Uterus (tissue), 3 donors: ENCODE measurements at regions not wholly inside any gene's neighbourhood (a gene's known extent, or its start where the extent isn't known, plus 50 kb on each side); places are given as distances from the start of the nearest gene placed in this dataset.

ENCODE experiments used
- DNase-seq, 2 donors: peaks; one replicate each; pipeline ENCODE4 v3.0.0-alpha.2; 2019 to 2020
- H3K27ac ChIP-seq, 2 donors: fragments of 200-600 bp; sonication (generic); 1 replicate in 1 of 2; 2 replicates in 1 of 2; pipeline ENCODE4 v1.5.1; 2016 to 2018
- H3K27me3 ChIP-seq, 2 donors: fragments of 200-600 bp; sonication (generic); one replicate each; pipeline ENCODE4 v1.5.1; 2018 to 2019; ENCODE audit warnings: control low read depth in 1 of 2
- H3K36me3 ChIP-seq, 2 donors: fragments of 200-600 bp; sonication (generic); one replicate each; pipeline ENCODE4 v1.5.1; 2019; ENCODE audit warnings: control low read depth in 1 of 2
- H3K4me1 ChIP-seq, 2 donors: fragments of 200-600 bp; sonication (generic); one replicate each; pipeline ENCODE4 v1.5.1; 2018 to 2019; ENCODE audit warnings: control low read depth in 1 of 2
- H3K4me3 ChIP-seq, 2 donors: fragments of 200-600 bp; sonication (generic); 1 replicate in 1 of 2; 2 replicates in 1 of 2; pipeline ENCODE4 v1.5.1; 2018 to 2019; ENCODE audit warnings: mild to moderate bottlenecking in 1 of 2
- H3K9me3 ChIP-seq, 2 donors: fragments of 200-600 bp; sonication (generic); one replicate each; pipeline ENCODE4 v1.5.1; 2019; ENCODE audit warnings: control low read depth in 1 of 2
- CTCF ChIP-seq, 4 experiments: fragments of 200-600 bp in 2 of 4; fragments of 450-650 bp in 2 of 4; sonication (generic) in 2 of 4; IDR thresholded peaks; one replicate each; pipeline ENCODE4 v1.5.1; 2016 to 2019; ENCODE audit warnings: antibody characterized with exemption in 4 of 4, mild to moderate bottlenecking in 2 of 4, moderate library complexity in 1 of 4
- POLR2A ChIP-seq, 2 donors: fragments of 450-650 bp; IDR thresholded peaks; one replicate each; pipeline ENCODE4 v1.6.1; 2016; ENCODE audit warnings: antibody characterized with exemption in 2 of 2, mild to moderate bottlenecking in 1 of 2, moderate library complexity in 1 of 2
- intact Hi-C: fragments of 100-400 bp; cut with DNase I; formaldehyde crosslinking; loops from one replicate; pipeline ENCODE4 v1.15.1; 2023; ENCODE audit warnings: low total_unique reads
- donor health status: DM: yes; HTN: yes; CAD: no.

- H3K4me1 ChIP-seq = no peaks in the 10 kb centered on the region
- no peak for DNase-seq
- H3K9me3 ChIP-seq = no peaks in the 10 kb centered on the region
- H3K36me3 ChIP-seq = no peaks in the 10 kb centered on the region
- no peaks in the 10 kb centered on the region for H3K27me3 ChIP-seq
- H3K4me3 ChIP-seq = no peak overlapping the region
- H3K27ac ChIP-seq = no peak overlapping the region
- TF ChIP-seq CTCF (IDR thresholded peaks at IDR 0.05) = no peak
- TF ChIP-seq POLR2A (IDR thresholded peaks at IDR 0.05) = no peak
- intact Hi-C loops = no loop called here
Observed at GRCh38 chr2:129870685-129871241, 108.7 kb upstream of the RAB6C start.

GRCh38 chr2:129872446-129872845, 107.0 kb upstream of the RAB6C start:
- no peak overlapping the region for H3K27ac ChIP-seq
- no peak for DNase-seq
- H3K4me3 ChIP-seq = no peak overlapping the region
- H3K4me1 ChIP-seq = no peaks in the 10 kb centered on the region
- intact Hi-C loops = no loop called here
- no peaks in the 10 kb centered on the region for H3K36me3 ChIP-seq
- no peak for TF ChIP-seq CTCF (IDR thresholded peaks at IDR 0.05)
- no peak for TF ChIP-seq POLR2A (IDR thresholded peaks at IDR 0.05)
- H3K27me3 ChIP-seq = no peaks in the 10 kb centered on the region
- H3K9me3 ChIP-seq = no peaks in the 10 kb centered on the region

GRCh38 chr2:129876541-129876940, 102.9 kb upstream of the RAB6C start:
- DNase-seq = no peak
- Histone ChIP-seq H3K4me1 (no peaks in the 10 kb centered on the region), H3K4me3 (peak overlapping the region; percentile 48 to 60), H3K36me3 (no peaks in the 10 kb centered on the region), H3K27me3 (no peaks in the 10 kb centered on the region), H3K9me3 (no peaks in the 10 kb centered on the region), H3K27ac (peak overlapping the region; percentile 77 to 85)
- intact Hi-C loops = no loop called here
- TF ChIP-seq POLR2A (IDR thresholded peaks at IDR 0.05) = no peak
- TF ChIP-seq CTCF (IDR thresholded peaks at IDR 0.05) = no peak

GRCh38 chr2:129877289-129877741, 102.2 kb upstream of the RAB6C start:
- no peaks in the 10 kb centered on the region for H3K9me3 ChIP-seq
- H3K27me3 ChIP-seq = no peaks in the 10 kb centered on the region
- H3K4me3 ChIP-seq = peak overlapping the region; percentile 48 to 60
- peak; percentile 93 to 94 for DNase-seq
- intact Hi-C loops = no loop called here
- no peak for TF ChIP-seq CTCF (IDR thresholded peaks at IDR 0.05)
- TF ChIP-seq POLR2A (IDR thresholded peaks at IDR 0.05) = peak in 1 of 2 donors; percentile 21
- H3K27ac ChIP-seq = peak overlapping the region; percentile 77 to 85
- no peaks in the 10 kb centered on the region for H3K36me3 ChIP-seq
- H3K4me1 ChIP-seq = no peaks in the 10 kb centered on the region

- H3K27me3 ChIP-seq = no peaks in the 10 kb centered on the region
- no peaks in the 10 kb centered on the region for H3K4me1 ChIP-seq
- peak; percentile 34 to 70 for DNase-seq
- no peaks in the 10 kb centered on the region for H3K36me3 ChIP-seq
- intact Hi-C loops = no loop called here
- TF ChIP-seq POLR2A (IDR thresholded peaks at IDR 0.05) = no peak
- TF ChIP-seq CTCF (IDR thresholded peaks at IDR 0.05) = no peak
- no peaks in the 10 kb centered on the region for H3K9me3 ChIP-seq
- H3K4me3 ChIP-seq = peak overlapping the region; percentile 33 to 46
- H3K27ac ChIP-seq = peak overlapping the region; percentile 78 to 85
Observed at GRCh38 chr2:129877795-129878775, 101.4 kb upstream of the RAB6C start.
